ENCODE measurements at regions not wholly inside any gene's neighbourhood (a gene's known extent, or its start where the extent isn't known, plus 50 kb on each side); places are given as distances from the start of the nearest gene placed in this dataset.

DNA sequence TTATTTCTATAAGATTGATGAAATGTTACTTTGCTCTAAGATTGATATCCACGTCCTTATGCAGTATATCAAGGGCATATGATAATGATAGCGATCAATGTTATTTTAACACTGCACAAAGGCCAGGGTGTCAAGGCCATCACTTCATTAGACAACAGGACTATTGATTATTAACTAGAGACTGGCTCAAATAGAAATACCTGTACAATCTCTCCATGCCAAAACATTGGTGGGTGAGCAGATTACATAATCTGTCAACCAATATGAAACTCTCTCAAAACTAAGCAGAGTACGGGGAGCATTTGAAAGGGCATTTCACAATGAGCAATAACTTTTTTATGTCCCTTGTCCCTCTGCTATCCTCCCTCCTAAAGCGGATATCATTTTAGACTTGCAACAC, 566.5 kb upstream of the PKN2 start:
- no peak for TF ChIP-seq POLR2AphosphoS5 (IDR thresholded peaks at IDR 0.05; ENCODE audit: low read depth)
- TF ChIP-seq, protein P1, sequence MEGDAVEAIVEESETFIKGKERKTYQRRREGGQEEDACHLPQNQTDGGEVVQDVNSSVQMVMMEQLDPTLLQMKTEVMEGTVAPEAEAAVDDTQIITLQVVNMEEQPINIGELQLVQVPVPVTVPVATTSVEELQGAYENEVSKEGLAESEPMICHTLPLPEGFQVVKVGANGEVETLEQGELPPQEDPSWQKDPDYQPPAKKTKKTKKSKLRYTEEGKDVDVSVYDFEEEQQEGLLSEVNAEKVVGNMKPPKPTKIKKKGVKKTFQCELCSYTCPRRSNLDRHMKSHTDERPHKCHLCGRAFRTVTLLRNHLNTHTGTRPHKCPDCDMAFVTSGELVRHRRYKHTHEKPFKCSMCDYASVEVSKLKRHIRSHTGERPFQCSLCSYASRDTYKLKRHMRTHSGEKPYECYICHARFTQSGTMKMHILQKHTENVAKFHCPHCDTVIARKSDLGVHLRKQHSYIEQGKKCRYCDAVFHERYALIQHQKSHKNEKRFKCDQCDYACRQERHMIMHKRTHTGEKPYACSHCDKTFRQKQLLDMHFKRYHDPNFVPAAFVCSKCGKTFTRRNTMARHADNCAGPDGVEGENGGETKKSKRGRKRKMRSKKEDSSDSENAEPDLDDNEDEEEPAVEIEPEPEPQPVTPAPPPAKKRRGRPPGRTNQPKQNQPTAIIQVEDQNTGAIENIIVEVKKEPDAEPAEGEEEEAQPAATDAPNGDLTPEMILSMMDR (IDR thresholded peaks at IDR 0.05; ENCODE audit: insufficient read depth, low read length) = no peak
- no peak for TF ChIP-seq GABPA (IDR thresholded peaks at IDR 0.05; ENCODE audit: low read depth)
- TF ChIP-seq REST (IDR thresholded peaks at IDR 0.05; ENCODE audit: insufficient replicate concordance, low read depth) = no peak

Measured in HL-60 (cell line).